ENCODE measurements at regions not wholly inside any gene's neighbourhood (a gene's known extent, or its start where the extent isn't known, plus 50 kb on each side); places are given as distances from the start of the nearest gene placed in this dataset.

- no peak for TF ChIP-seq STAT1 (conservative IDR thresholded peaks at IDR 0.05)
- no peak for TF ChIP-seq ZBTB4 (CRISPR knock-in tag; IDR thresholded peaks at IDR 0.05)
Observed at GRCh38 chr6:115740907-115741306, 319.8 kb downstream of the FRK start (continued).

GRCh38 chr6:115735610-115736009, 325.1 kb downstream of the FRK start:
- Histone ChIP-seq H2AFZ (ENCODE audit: control insufficient read depth, low read depth, low read length) (no peak overlapping the region), H3K4me2 (ENCODE audit: control insufficient read depth, insufficient read depth) (no peak overlapping the region), H3K9me3 (replicated peaks; ENCODE audit: control insufficient read depth, insufficient read depth, low read length) (no peaks in the 10 kb centered on the region), H3K9ac (ENCODE audit: control insufficient read depth, insufficient read depth, low read length) (no peak overlapping the region), H3K79me2 (ENCODE audit: control insufficient read depth, insufficient read depth, low read length) (no peaks in the 10 kb centered on the region), H3K27me3 (replicated peaks in 1 of 2; ENCODE audit: control insufficient read depth in 2 of 2, insufficient read depth in 2 of 2, low read length in 1 of 2) (no peaks in the 10 kb centered on the region), H3K27ac (ENCODE audit: control insufficient read depth, insufficient read depth) (no peak overlapping the region), H3K36me3 (ENCODE audit: control insufficient read depth in 2 of 2, insufficient read depth in 2 of 2, low read length in 1 of 2) (no peaks in the 10 kb centered on the region), H3K4me1 (ENCODE audit: control insufficient read depth, insufficient read depth, low read length) (no peaks in the 10 kb centered on the region), H3K4me3 (no peak overlapping the region), H4K20me1 (ENCODE audit: control insufficient read depth, insufficient read depth) (no peaks in the 10 kb centered on the region)
- no peak for ATAC-seq
- DNase-seq (ENCODE audit: low read depth, low spot score): no peak
- SMC1A ChIA-PET (ENCODE audit: uncharacterized antibody, unreplicated experiment): no interaction called here
- TF ChIP-seq EZH2 (IDR thresholded peaks at IDR 0.05; ENCODE audit: borderline replicate concordance, control insufficient read depth, low read depth, low read length) (no peak), GABPA (IDR thresholded peaks at IDR 0.05; ENCODE audit: low read depth) (no peak), ZNF24 (IDR thresholded peaks at IDR 0.05) (no peak), NR2C2 (IDR thresholded peaks at IDR 0.05; ENCODE audit: borderline replicate concordance, control insufficient read depth, insufficient read length, low read depth) (no peak), MYC (IDR thresholded peaks at IDR 0.05; ENCODE audit: insufficient read depth, insufficient read length, insufficient replicate concordance, low read length, severe bottlenecking) (no peak), USF1 (IDR thresholded peaks at IDR 0.05; ENCODE audit: borderline replicate concordance, extremely low read length, insufficient read depth, low read depth, low read length) (no peak), SIN3A (IDR thresholded peaks at IDR 0.05; ENCODE audit: low read depth, low read length) (no peak), SUPT20H (IDR thresholded peaks at IDR 0.05; ENCODE audit: borderline replicate concordance, control insufficient read depth, low read depth, low read length) (no peak)
- intact Hi-C loops (cut with micrococcal nuclease; ENCODE audit: unreplicated experiment): no loop called here
- RAD21 ChIA-PET (ENCODE audit: unreplicated experiment): no interaction called here
- CTCF ChIA-PET: no interaction called here
- no peak for FAIRE-seq
- POLR2A ChIA-PET: no interaction called here
- BruUV-seq (replicated peaks): no TSS peak
- 23% methylated on average over 5 of the region's 5 CpGs for WGBS (ENCODE audit: insufficient coverage, insufficient replicate concordance, low lambda C conversion rate, missing lambda C conversion rate)
- in situ Hi-C loops (cut with MboI): no loop called here
